ENCODE measurements at regions not wholly inside any gene's neighbourhood (a gene's known extent, or its start where the extent isn't known, plus 50 kb on each side); places are given as distances from the start of the nearest gene placed in this dataset.

GRCh38 chr6:65896140-65896539 lies 189.1 kb upstream of the EYS start:
- Histone ChIP-seq H3K9ac (replicated peaks; ENCODE audit: extremely low read depth, insufficient read depth, low read length) (no peak overlapping the region), H3K79me2 (ENCODE audit: control insufficient read depth, insufficient read depth, low read length) (no peaks in the 10 kb centered on the region), H4K20me1 (replicated peaks; ENCODE audit: control insufficient read depth, extremely low read depth, insufficient read depth, low read length) (no peaks in the 10 kb centered on the region), H3K27ac (ENCODE audit: insufficient read depth, low read depth, low read length) (no peak overlapping the region), H3K4me1 (ENCODE audit: control insufficient read depth, extremely low read depth, insufficient read depth, low read length) (no peaks in the 10 kb centered on the region), H3K4me2 (ENCODE audit: insufficient read depth, low read length) (no peak overlapping the region), H2AFZ (ENCODE audit: low read depth, low read length) (no peak overlapping the region), H3K36me3 (ENCODE audit: control insufficient read depth in 2 of 2, extremely low read depth in 1 of 2, insufficient read depth in 2 of 2, low read length in 2 of 2) (no peaks in the 10 kb centered on the region), H3K27me3 (ENCODE audit: control insufficient read depth in 2 of 2, insufficient read depth in 2 of 2, low read length in 2 of 2) (no peaks in the 10 kb centered on the region), H3K4me3 (replicated peaks in 1 of 3; ENCODE audit: insufficient read depth in 1 of 3, low read depth in 1 of 3, low read length in 3 of 3) (no peak overlapping the region), H3K9me1 (replicated peaks; ENCODE audit: control insufficient read depth, extremely low read depth, insufficient read depth, low read length) (no peaks in the 10 kb centered on the region), H3K9me3 (replicated peaks; ENCODE audit: control insufficient read depth, insufficient read depth, low read length) (no peaks in the 10 kb centered on the region)
- no peak for DNase-seq (ENCODE audit: low read depth, low spot score)
- ChIA-PET CTCF (no interaction called here), POLR2A (no interaction called here)
- FAIRE-seq, result no peak
- no TSS peak for BruUV-seq (replicated peaks)
- dilution Hi-C loops (cut with MboI; ENCODE audit: extremely low pct_ligation_motif_present, low sequenced_read_pairs), result no loop called here
- intact Hi-C loops (cut with micrococcal nuclease), result no loop called here
- TF ChIP-seq GATA2 (IDR thresholded peaks at IDR 0.05; ENCODE audit: insufficient read depth, insufficient read length, low read depth, low read length) (no peak), JUN (IDR thresholded peaks at IDR 0.05; ENCODE audit: borderline replicate concordance, insufficient read depth, insufficient read length, low read depth) (no peak), CTCF (IDR thresholded peaks at IDR 0.05; ENCODE audit: extremely low read depth in 1 of 2, insufficient read depth in 1 of 2, low read depth in 1 of 2, low read length in 2 of 2) (no peak), EZH2 (IDR thresholded peaks at IDR 0.05; ENCODE audit: borderline replicate concordance, low read depth, low read length, severe bottlenecking) (no peak), POLR2A (IDR thresholded peaks at IDR 0.05; ENCODE audit: low read depth, low read length) (no peak), MAX (IDR thresholded peaks at IDR 0.05; ENCODE audit: insufficient read depth, insufficient read length) (no peak), FOS (IDR thresholded peaks at IDR 0.05; ENCODE audit: borderline replicate concordance, insufficient read depth, low read length) (no peak), MYC (IDR thresholded peaks at IDR 0.05; ENCODE audit: low read depth, low read length) (no peak), POLR2AphosphoS5 (IDR thresholded peaks at IDR 0.05; ENCODE audit: insufficient read depth, low read depth, low read length) (no peak)

Measured in endothelial cell of umbilical vein (primary cell).